ENCODE measurements at regions not wholly inside any gene's neighbourhood (a gene's known extent, or its start where the extent isn't known, plus 50 kb on each side); places are given as distances from the start of the nearest gene placed in this dataset.
A peak's percentile ranks its signal among the peaks of the same experiment; 100 is the strongest.

GRCh38 chr2:35356332-35356731, 999.2 kb upstream of the CRIM1 start:
- H3K27ac ChIP-seq (ENCODE audit: low read depth, low read length), result no peak overlapping the region
- DNase-seq, result peak in 1 of 5 donors; percentile 11
- peaks cover 0 to 4% (median under 1%) of the 10 kb centered on the region in 8 donors for H3K9me3 Mint-ChIP-seq
- no peak overlapping the region for H3K4me3 Mint-ChIP-seq
- intact Hi-C loops (cut with micrococcal nuclease), result no loop called here
- H3K9me3 ChIP-seq (ENCODE audit: control insufficient read depth in 1 of 2, low read length in 2 of 2), result no peaks in the 10 kb centered on the region
- H3K27me3 ChIP-seq (ENCODE audit: insufficient read depth, low read length), result no peaks in the 10 kb centered on the region
- no peaks in the 10 kb centered on the region for H3K36me3 ChIP-seq (ENCODE audit: insufficient read depth, low read length)
- H3K4me1 Mint-ChIP-seq, result no peaks in the 10 kb centered on the region
- no peaks in the 10 kb centered on the region for H3K36me3 Mint-ChIP-seq
- no peaks in the 10 kb centered on the region for H3K4me1 ChIP-seq (ENCODE audit: insufficient read depth, low read length)
- ChIA-PET POLR2A (ENCODE audit: partially characterized antibody) (no interaction called here), CTCF (ENCODE audit: partially characterized antibody) (no interaction called here)
- no peak overlapping the region for H3K27ac Mint-ChIP-seq
- H3K27me3 Mint-ChIP-seq, result no peaks in the 10 kb centered on the region
- H3K4me3 ChIP-seq (ENCODE audit: low read length in 2 of 2), result no peak overlapping the region

GRCh38 chr2:35355056-35355455, 1000.5 kb upstream of the CRIM1 start:
- no peaks in the 10 kb centered on the region for H3K27me3 Mint-ChIP-seq
- Histone ChIP-seq H3K27ac (ENCODE audit: low read depth, low read length) (no peak overlapping the region), H3K27me3 (ENCODE audit: insufficient read depth, low read length) (no peaks in the 10 kb centered on the region), H3K36me3 (ENCODE audit: insufficient read depth, low read length) (no peaks in the 10 kb centered on the region), H3K4me1 (ENCODE audit: insufficient read depth, low read length) (no peaks in the 10 kb centered on the region), H3K4me3 (ENCODE audit: low read length in 2 of 2) (no peak overlapping the region), H3K9me3 (ENCODE audit: control insufficient read depth in 1 of 2, low read length in 2 of 2) (no peaks in the 10 kb centered on the region)
- intact Hi-C loops (cut with micrococcal nuclease), result no loop called here
- DNase-seq, result no peak
- no peaks in the 10 kb centered on the region for H3K4me1 Mint-ChIP-seq
- no peaks in the 10 kb centered on the region for H3K36me3 Mint-ChIP-seq
- no peak overlapping the region for H3K4me3 Mint-ChIP-seq
- H3K9me3 Mint-ChIP-seq, result peaks cover 0 to 4% (median under 1%) of the 10 kb centered on the region in 8 donors
- POLR2A ChIA-PET (ENCODE audit: partially characterized antibody), result no interaction called here
- CTCF ChIA-PET (ENCODE audit: partially characterized antibody), result no interaction called here
- no peak overlapping the region for H3K27ac Mint-ChIP-seq

DNA sequence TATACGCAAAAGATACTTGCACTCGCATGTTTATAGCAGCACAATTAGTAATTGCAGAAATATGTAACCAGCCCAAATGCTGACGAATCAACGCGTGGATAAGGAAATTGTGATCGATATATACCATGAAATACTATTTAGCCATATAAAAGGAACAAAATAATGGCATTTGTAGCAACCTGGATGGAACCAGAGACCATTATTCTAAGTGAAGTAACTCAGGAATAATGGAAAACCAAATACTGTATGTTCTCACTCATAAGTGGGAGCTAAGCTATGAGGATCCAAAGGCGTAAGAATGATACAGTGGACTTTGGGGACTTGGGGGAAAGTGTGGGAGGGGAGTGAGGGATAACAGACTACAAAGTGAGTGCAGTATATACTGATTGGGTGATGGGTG, 1008.0 kb upstream of the CRIM1 start:
- Mint-ChIP-seq H3K36me3 (no peaks in the 10 kb centered on the region), H3K4me3 (no peak overlapping the region), H3K9me3 (peaks cover 0 to 3% (median 0%) of the 10 kb centered on the region in 8 donors), H3K27ac (no peak overlapping the region), H3K4me1 (no peaks in the 10 kb centered on the region), H3K27me3 (no peaks in the 10 kb centered on the region)
- no peak overlapping the region for H3K4me3 ChIP-seq (ENCODE audit: low read length in 2 of 2)
- POLR2A ChIA-PET (ENCODE audit: partially characterized antibody), result no interaction called here
- no peaks in the 10 kb centered on the region for H3K9me3 ChIP-seq (ENCODE audit: control insufficient read depth in 1 of 2, low read length in 2 of 2)
- CTCF ChIA-PET (ENCODE audit: partially characterized antibody), result no interaction called here
- H3K36me3 ChIP-seq (ENCODE audit: insufficient read depth, low read length), result no peaks in the 10 kb centered on the region
- no peak for DNase-seq
- H3K27ac ChIP-seq (ENCODE audit: low read depth, low read length), result no peak overlapping the region
- intact Hi-C loops (cut with micrococcal nuclease), result no loop called here
- no peaks in the 10 kb centered on the region for H3K4me1 ChIP-seq (ENCODE audit: insufficient read depth, low read length)
- H3K27me3 ChIP-seq (ENCODE audit: insufficient read depth, low read length), result no peaks in the 10 kb centered on the region

DNA sequence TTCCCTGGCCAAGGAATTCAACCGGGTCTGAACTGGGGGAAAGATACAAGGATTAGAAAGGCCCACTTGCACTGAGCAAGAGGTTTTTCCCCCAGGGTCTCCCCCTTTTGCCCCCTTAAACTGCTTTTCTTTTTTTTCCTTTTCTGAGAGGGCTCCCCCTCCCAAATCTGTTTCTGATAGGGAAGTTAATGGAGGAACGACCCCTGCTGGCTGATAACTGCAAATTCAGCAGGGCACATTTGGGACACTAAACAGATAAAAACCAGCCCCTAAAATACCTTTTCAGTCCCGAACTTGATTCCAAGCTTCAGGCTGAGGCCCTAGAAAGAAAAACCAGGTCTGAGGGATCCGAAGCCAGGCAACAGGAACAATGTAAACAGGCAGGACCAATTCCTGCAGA, 1012.4 kb upstream of the CRIM1 start:
- H3K4me3 ChIP-seq (ENCODE audit: low read length in 2 of 2), result no peak overlapping the region
- POLR2A ChIA-PET (ENCODE audit: partially characterized antibody), result no interaction called here
- H3K9me3 Mint-ChIP-seq, result peaks cover 0 to 4% (median 0%) of the 10 kb centered on the region in 8 donors
- H3K36me3 ChIP-seq (ENCODE audit: insufficient read depth, low read length), result no peaks in the 10 kb centered on the region
- no peak overlapping the region for H3K27ac Mint-ChIP-seq
- intact Hi-C loops (cut with micrococcal nuclease), result no loop called here
- DNase-seq, result no peak
- no peaks in the 10 kb centered on the region for H3K9me3 ChIP-seq (ENCODE audit: control insufficient read depth in 1 of 2, low read length in 2 of 2)
- CTCF ChIA-PET (ENCODE audit: partially characterized antibody), result no interaction called here
- H3K27me3 Mint-ChIP-seq, result no peaks in the 10 kb centered on the region
- H3K36me3 Mint-ChIP-seq, result no peaks in the 10 kb centered on the region
- H3K4me3 Mint-ChIP-seq, result no peak overlapping the region
- no peaks in the 10 kb centered on the region for H3K4me1 ChIP-seq (ENCODE audit: insufficient read depth, low read length)
- no peaks in the 10 kb centered on the region for H3K27me3 ChIP-seq (ENCODE audit: insufficient read depth, low read length)
- no peak overlapping the region for H3K27ac ChIP-seq (ENCODE audit: low read depth, low read length)
- no peaks in the 10 kb centered on the region for H3K4me1 Mint-ChIP-seq

DNA sequence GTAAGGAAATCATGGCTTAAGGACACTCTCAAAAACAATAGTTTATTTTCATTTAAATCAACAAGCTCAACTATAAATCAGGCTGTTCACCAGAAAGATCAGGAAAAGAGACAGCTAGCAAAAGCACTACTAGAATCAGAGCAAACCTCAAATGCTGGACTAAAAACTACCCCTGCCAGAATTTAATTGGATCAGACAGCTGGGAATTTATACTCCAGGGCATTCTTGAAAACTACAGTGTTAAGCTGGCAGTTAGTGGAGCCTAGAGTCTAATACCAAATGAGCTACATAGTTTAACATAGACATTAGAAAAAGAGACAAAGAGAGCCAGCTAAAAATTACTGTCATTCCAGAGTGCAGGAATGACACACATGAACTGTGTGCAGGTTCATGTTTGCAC, 1016.4 kb upstream of the CRIM1 start:
- H3K36me3 Mint-ChIP-seq, result no peaks in the 10 kb centered on the region
- ChIA-PET CTCF (ENCODE audit: partially characterized antibody) (no interaction called here), POLR2A (ENCODE audit: partially characterized antibody) (no interaction called here)
- Histone ChIP-seq H3K4me3 (ENCODE audit: low read length in 2 of 2) (no peak overlapping the region), H3K36me3 (ENCODE audit: insufficient read depth, low read length) (no peaks in the 10 kb centered on the region), H3K27me3 (ENCODE audit: insufficient read depth, low read length) (no peaks in the 10 kb centered on the region), H3K9me3 (ENCODE audit: control insufficient read depth in 1 of 2, low read length in 2 of 2) (no peaks in the 10 kb centered on the region), H3K27ac (ENCODE audit: low read depth, low read length) (no peak overlapping the region), H3K4me1 (ENCODE audit: insufficient read depth, low read length) (no peaks in the 10 kb centered on the region)
- H3K27ac Mint-ChIP-seq, result no peak overlapping the region
- no peaks in the 10 kb centered on the region for H3K27me3 Mint-ChIP-seq
- H3K9me3 Mint-ChIP-seq, result peaks cover 0 to 4% (median under 1%) of the 10 kb centered on the region in 8 donors
- no peak overlapping the region for H3K4me3 Mint-ChIP-seq
- H3K4me1 Mint-ChIP-seq, result no peaks in the 10 kb centered on the region
- no peak for DNase-seq
- intact Hi-C loops (cut with micrococcal nuclease), result no loop called here

DNA sequence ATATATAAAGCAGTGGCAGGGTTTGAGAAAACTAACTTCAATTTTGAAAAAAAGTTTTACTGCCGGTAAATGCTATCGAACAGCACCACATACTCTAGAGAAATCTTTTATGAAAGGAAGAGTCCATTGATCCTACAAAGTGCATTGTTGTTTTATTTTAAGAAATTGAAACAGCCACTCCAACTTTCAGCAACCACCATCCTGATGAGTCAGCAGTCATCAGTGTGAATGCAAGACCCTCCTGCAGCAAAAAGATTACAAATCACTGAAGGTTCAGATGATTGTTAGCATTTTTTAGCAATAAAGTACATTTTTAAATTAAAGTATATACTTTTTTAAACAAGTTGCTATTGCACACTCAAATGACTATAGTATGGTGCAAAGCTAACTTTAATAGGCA, 1017.7 kb upstream of the CRIM1 start:
- no peaks in the 10 kb centered on the region for H3K36me3 ChIP-seq (ENCODE audit: insufficient read depth, low read length)
- intact Hi-C loops (cut with micrococcal nuclease), result no loop called here
- no peaks in the 10 kb centered on the region for H3K36me3 Mint-ChIP-seq

GRCh38 chr2:35314049-35314448, 1041.5 kb upstream of the CRIM1 start:
- Mint-ChIP-seq H3K27ac (no peak overlapping the region), H3K4me1 (no peaks in the 10 kb centered on the region), H3K4me3 (no peak overlapping the region), H3K9me3 (peaks cover 0 to 3% (median 0%) of the 10 kb centered on the region in 8 donors), H3K27me3 (no peaks in the 10 kb centered on the region), H3K36me3 (no peaks in the 10 kb centered on the region)
- CTCF ChIA-PET (ENCODE audit: partially characterized antibody), result no interaction called here
- no peak overlapping the region for H3K4me3 ChIP-seq (ENCODE audit: low read length in 2 of 2)
- no peaks in the 10 kb centered on the region for H3K27me3 ChIP-seq (ENCODE audit: insufficient read depth, low read length)
- no peak overlapping the region for H3K27ac ChIP-seq (ENCODE audit: low read depth, low read length)
- H3K36me3 ChIP-seq (ENCODE audit: insufficient read depth, low read length), result no peaks in the 10 kb centered on the region
- no peaks in the 10 kb centered on the region for H3K4me1 ChIP-seq (ENCODE audit: insufficient read depth, low read length)
- POLR2A ChIA-PET (ENCODE audit: partially characterized antibody), result no interaction called here
- DNase-seq, result no peak
- intact Hi-C loops (cut with micrococcal nuclease), result no loop called here
- no peaks in the 10 kb centered on the region for H3K9me3 ChIP-seq (ENCODE audit: control insufficient read depth in 1 of 2, low read length in 2 of 2)

More for the DNA sequence above, 1017.7 kb upstream of the CRIM1 start:
- Histone ChIP-seq H3K4me1 (ENCODE audit: insufficient read depth, low read length) (no peaks in the 10 kb centered on the region), H3K27me3 (ENCODE audit: insufficient read depth, low read length) (no peaks in the 10 kb centered on the region), H3K27ac (ENCODE audit: low read depth, low read length) (no peak overlapping the region), H3K4me3 (ENCODE audit: low read length in 2 of 2) (no peak overlapping the region), H3K9me3 (ENCODE audit: control insufficient read depth in 1 of 2, low read length in 2 of 2) (no peaks in the 10 kb centered on the region)
- no peak for DNase-seq
- no peak overlapping the region for H3K4me3 Mint-ChIP-seq
- H3K27me3 Mint-ChIP-seq, result no peaks in the 10 kb centered on the region
- peaks cover 0 to 4% (median under 1%) of the 10 kb centered on the region in 8 donors for H3K9me3 Mint-ChIP-seq
- H3K4me1 Mint-ChIP-seq, result no peaks in the 10 kb centered on the region
- POLR2A ChIA-PET (ENCODE audit: partially characterized antibody), result no interaction called here
- H3K27ac Mint-ChIP-seq, result no peak overlapping the region
- CTCF ChIA-PET (ENCODE audit: partially characterized antibody), result no interaction called here

DNA sequence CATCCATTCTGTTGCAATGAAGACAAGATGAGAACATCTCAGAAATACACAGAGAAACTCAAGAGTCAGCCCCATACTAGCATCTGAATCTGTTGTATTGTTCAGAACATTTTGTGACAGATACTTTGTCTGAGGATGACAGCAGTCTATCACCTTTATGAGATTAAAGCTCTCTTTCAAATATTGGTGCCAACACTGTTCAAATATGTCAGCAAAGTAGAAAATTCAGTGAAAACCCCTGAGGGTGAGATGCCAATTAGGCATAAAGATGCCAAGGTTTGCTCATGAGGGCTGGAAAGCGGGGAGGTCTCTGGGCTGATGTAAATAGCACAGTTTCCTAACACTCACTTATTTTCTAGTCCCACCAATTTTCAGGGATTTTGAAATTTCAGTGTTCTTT, 1054.2 kb upstream of the CRIM1 start:
- intact Hi-C loops (cut with micrococcal nuclease), result no loop called here
- H3K36me3 Mint-ChIP-seq, result no peaks in the 10 kb centered on the region
- POLR2A ChIA-PET (ENCODE audit: partially characterized antibody), result no interaction called here
- H3K4me1 ChIP-seq (ENCODE audit: insufficient read depth, low read length), result no peaks in the 10 kb centered on the region
- no peaks in the 10 kb centered on the region for H3K4me1 Mint-ChIP-seq
- no peaks in the 10 kb centered on the region for H3K9me3 ChIP-seq (ENCODE audit: control insufficient read depth in 1 of 2, low read length in 2 of 2)
- no peaks in the 10 kb centered on the region for H3K27me3 ChIP-seq (ENCODE audit: insufficient read depth, low read length)
- H3K36me3 ChIP-seq (ENCODE audit: insufficient read depth, low read length), result no peaks in the 10 kb centered on the region
- H3K27ac Mint-ChIP-seq, result no peak overlapping the region
- H3K27ac ChIP-seq (ENCODE audit: low read depth, low read length), result no peak overlapping the region
- CTCF ChIA-PET (ENCODE audit: partially characterized antibody), result no interaction called here
- DNase-seq, result no peak
- no peak overlapping the region for H3K4me3 ChIP-seq (ENCODE audit: low read length in 2 of 2)
- H3K27me3 Mint-ChIP-seq, result no peaks in the 10 kb centered on the region
- H3K9me3 Mint-ChIP-seq, result peaks cover 0 to 3% (median 0%) of the 10 kb centered on the region in 8 donors
- no peak overlapping the region for H3K4me3 Mint-ChIP-seq

Measured in CD4-positive, alpha-beta memory T cell (primary cell).